ENCODE measurements at regions not wholly inside any gene's neighbourhood (a gene's known extent, or its start where the extent isn't known, plus 50 kb on each side); places are given as distances from the start of the nearest gene placed in this dataset.
"Not testable (repeated sequence)": the region's sequence is repeated elsewhere in the genome, so short reads cannot be mapped to it uniquely, and the experiment has no call there.

DNA sequence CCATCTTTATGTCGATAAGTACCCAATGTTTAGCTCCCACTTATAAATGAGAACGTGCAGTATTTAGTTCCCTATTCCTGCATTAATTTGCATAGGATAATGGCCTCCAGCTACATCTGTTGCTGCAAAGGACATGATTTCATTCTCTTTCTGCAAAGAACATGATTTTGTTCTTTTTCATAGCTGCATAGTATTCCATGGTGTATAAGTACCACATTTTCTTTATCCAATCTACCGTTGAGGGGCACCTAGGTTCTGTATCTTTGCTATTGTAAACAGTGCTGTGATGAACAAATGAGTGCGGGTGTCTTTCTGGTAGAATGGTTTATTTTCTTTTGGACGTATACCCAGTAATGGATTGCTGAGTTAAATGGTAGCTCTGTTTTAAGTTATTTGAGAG is 63.0 kb downstream of the HLX start:
- Histone ChIP-seq H3K9me3 (ENCODE audit: severe bottlenecking) (peaks cover 3% of the 10 kb centered on the region), H3K27me3 (ENCODE audit: insufficient read depth, low read depth, severe bottlenecking) (no peaks in the 10 kb centered on the region), H3K36me3 (no peaks in the 10 kb centered on the region), H3K4me3 (ENCODE audit: low read depth, low read length) (no peak overlapping the region), H3K27ac (no peak overlapping the region)
- DNase-seq = no peak
- TF ChIP-seq, protein P1, sequence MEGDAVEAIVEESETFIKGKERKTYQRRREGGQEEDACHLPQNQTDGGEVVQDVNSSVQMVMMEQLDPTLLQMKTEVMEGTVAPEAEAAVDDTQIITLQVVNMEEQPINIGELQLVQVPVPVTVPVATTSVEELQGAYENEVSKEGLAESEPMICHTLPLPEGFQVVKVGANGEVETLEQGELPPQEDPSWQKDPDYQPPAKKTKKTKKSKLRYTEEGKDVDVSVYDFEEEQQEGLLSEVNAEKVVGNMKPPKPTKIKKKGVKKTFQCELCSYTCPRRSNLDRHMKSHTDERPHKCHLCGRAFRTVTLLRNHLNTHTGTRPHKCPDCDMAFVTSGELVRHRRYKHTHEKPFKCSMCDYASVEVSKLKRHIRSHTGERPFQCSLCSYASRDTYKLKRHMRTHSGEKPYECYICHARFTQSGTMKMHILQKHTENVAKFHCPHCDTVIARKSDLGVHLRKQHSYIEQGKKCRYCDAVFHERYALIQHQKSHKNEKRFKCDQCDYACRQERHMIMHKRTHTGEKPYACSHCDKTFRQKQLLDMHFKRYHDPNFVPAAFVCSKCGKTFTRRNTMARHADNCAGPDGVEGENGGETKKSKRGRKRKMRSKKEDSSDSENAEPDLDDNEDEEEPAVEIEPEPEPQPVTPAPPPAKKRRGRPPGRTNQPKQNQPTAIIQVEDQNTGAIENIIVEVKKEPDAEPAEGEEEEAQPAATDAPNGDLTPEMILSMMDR (IDR thresholded peaks at IDR 0.05; ENCODE audit: low read depth, low read length) = no peak

DNA sequence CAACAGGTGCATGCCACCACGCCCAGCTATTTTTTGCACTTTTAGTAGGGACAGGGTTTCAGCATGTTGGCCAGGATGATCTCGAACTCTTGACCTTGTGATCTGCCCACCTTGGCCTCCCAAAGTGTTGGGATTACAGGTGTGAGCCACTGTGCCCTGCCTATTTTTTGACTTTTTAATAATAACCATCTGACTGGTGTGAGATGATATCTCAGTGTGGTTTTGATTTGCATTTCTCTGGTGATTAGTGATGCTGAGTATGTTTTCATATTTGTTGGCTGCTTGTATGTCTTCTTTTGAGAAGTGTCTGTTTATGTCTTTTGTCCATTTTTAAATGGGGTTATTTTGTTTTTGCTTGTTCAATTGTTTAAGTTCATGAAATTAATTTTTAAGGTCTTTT is 63.7 kb downstream of the HLX start:
- not testable (repeated sequence) for H3K9me3 ChIP-seq (ENCODE audit: severe bottlenecking); H3K36me3 ChIP-seq; DNase-seq; H3K27me3 ChIP-seq (ENCODE audit: insufficient read depth, low read depth, severe bottlenecking); H3K27ac ChIP-seq; H3K4me3 ChIP-seq (ENCODE audit: low read depth, low read length)

DNA sequence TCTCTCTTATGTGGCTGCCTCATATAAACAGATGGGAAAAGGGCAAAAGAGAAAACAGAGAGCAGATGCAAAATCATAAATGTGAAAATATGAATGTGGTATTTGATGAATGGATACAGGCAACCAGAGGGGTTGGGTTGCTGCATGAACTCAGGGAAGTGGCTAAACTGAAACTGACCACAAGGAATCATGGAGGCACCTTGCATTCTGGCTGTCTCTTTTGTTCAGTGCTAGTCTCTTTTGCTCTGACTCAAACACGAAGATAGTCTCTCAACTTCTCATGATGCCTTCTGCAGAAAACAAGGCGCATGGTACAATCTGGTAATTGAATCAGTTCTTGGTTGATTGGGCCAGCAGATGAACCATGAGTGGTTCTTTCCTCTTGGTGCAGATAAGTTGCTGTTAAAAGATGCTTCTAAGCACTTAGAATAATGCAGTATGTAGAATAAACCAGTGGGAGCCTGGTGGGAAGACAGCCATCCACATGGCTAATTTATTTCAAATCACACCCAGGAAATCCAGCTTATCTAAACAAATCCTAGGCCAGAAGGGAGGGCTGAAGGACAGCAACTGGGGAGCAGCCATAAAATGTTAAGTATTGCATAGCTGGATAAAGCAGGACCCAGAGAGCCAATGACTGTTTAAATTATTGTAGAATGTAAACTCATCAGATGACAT is 64.2 kb downstream of the HLX start:
- peak; percentile 53 for DNase-seq
- no peaks in the 10 kb centered on the region for H3K36me3 ChIP-seq
- H3K9me3 ChIP-seq (ENCODE audit: severe bottlenecking) = peaks cover 3% of the 10 kb centered on the region
- H3K4me3 ChIP-seq (ENCODE audit: low read depth, low read length) = no peak overlapping the region
- H3K27ac ChIP-seq = peak overlapping the region; percentile 29
- H3K27me3 ChIP-seq (ENCODE audit: insufficient read depth, low read depth, severe bottlenecking) = no peaks in the 10 kb centered on the region
- TF ChIP-seq, protein P1 (IDR thresholded peaks at IDR 0.05; ENCODE audit: low read depth, low read length) = no peak

DNA sequence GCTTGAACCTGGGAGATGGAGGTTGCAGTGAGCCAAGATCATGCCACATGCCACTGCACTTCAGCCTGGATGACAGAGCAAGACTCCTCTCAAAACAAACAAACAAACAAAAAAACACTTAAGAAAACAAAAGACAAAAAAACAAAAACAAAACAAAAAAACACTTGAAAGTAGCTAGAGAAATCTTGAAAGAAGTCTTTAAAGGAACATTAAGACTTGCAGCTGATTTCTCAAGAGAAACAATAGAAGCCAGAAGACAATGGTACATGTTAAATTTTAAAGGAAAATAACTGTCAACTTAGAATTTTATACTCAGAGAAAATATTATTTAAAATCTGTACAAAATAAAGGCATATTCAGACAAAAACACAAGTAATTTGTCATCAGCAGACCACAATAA is 71.3 kb downstream of the HLX start:
- DNase-seq = no peak
- Histone ChIP-seq H3K27ac (no peak overlapping the region), H3K27me3 (ENCODE audit: insufficient read depth, low read depth, severe bottlenecking) (no peaks in the 10 kb centered on the region), H3K4me3 (ENCODE audit: low read depth, low read length) (no peak overlapping the region), H3K9me3 (ENCODE audit: severe bottlenecking) (peaks cover 6% of the 10 kb centered on the region), H3K36me3 (no peaks in the 10 kb centered on the region)
- TF ChIP-seq, protein P1 (IDR thresholded peaks at IDR 0.05; ENCODE audit: low read depth, low read length) = no peak

DNA sequence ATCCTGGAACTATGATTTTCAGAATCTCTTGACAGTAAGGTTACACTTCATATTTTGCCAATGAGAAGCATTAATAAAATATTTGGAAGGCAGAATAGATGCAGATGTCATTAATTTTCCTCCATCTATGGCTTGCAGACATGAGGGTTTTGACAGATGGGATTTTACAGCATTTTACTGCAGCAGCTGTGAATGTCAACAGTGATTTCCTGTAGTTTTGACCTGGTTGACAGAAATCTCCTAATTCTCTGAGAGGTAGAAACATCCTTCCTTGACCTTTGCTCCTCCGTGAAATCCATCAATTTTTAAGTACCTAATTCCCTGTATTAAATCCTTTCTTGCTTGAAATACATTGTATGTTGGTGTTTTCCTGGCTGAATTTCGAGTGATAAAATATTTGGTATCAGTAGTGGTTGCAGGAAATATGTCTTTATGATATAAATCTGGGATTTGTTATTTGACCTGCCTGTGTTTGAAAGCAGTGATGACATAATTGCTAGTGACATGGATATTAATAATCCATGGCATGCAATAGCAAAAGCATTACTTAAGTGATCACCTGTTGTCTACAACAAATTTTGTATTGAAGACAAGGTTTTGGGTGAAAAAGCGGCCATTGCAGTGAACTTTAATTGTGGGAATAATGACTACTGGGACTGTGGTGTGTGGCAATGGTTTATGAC is 73.9 kb downstream of the HLX start:
- no peaks in the 10 kb centered on the region for H3K36me3 ChIP-seq
- no peak for DNase-seq
- H3K4me3 ChIP-seq (ENCODE audit: low read depth, low read length) = no peak overlapping the region
- no peaks in the 10 kb centered on the region for H3K27me3 ChIP-seq (ENCODE audit: insufficient read depth, low read depth, severe bottlenecking)
- TF ChIP-seq, protein P1 (IDR thresholded peaks at IDR 0.05; ENCODE audit: low read depth, low read length) = no peak
- peaks cover 6% of the 10 kb centered on the region for H3K9me3 ChIP-seq (ENCODE audit: severe bottlenecking)
- no peak overlapping the region for H3K27ac ChIP-seq

DNA sequence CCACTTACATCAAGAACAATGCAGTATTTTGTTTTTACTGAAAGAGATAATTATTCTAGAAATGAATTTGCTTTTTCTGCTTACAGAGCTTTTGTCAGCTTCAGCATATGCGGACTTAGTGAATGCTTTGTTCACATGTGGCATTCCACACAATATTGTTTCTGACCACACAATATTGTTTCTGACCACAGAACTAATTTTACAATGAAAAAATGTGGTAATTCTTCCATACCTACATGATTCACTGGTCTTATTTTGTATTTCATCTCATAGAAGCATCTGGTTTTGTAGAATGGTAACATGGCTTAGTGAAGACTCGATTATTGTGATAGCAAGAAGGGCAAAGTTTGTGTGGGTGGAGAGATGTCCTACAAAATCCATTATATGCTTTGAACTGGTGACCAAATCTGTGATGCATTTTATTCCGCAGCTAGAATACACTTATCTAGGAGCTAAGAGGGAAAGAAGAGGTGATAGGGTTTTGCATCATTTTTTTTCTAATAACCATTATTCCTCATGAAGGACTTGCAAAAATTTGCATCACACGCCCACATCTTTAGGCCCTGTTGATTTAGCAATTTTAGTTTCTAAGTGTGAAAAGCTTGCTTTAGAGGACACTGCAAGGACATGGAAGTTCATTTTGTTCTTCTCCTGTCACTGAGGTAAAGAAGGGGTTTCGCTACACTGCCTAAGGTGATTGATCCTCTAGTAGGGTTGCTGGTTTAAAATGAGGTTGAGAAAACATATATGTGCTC is 75.3 kb downstream of the HLX start:
- TF ChIP-seq, protein P1 (IDR thresholded peaks at IDR 0.05; ENCODE audit: low read depth, low read length) = no peak
- no peak for DNase-seq
- H3K27ac ChIP-seq = no peak overlapping the region
- H3K9me3 ChIP-seq (ENCODE audit: severe bottlenecking) = peaks cover 6% of the 10 kb centered on the region
- no peaks in the 10 kb centered on the region for H3K36me3 ChIP-seq
- H3K27me3 ChIP-seq (ENCODE audit: insufficient read depth, low read depth, severe bottlenecking) = no peaks in the 10 kb centered on the region
- H3K4me3 ChIP-seq (ENCODE audit: low read depth, low read length) = no peak overlapping the region
